Kidney epithelial cell (primary cell): ENCODE measurements at regions not wholly inside any gene's neighbourhood (a gene's known extent, or its start where the extent isn't known, plus 50 kb on each side); places are given as distances from the start of the nearest gene placed in this dataset.
"Not testable (repeated sequence)": the region's sequence is repeated elsewhere in the genome, so short reads cannot be mapped to it uniquely, and the experiment has no call there.

ENCODE experiments used
- DNase-seq: peaks from one replicate; pipeline ENCODE4 v3.0.0-alpha.2; 2010; ENCODE audit warnings: low read depth
- H3K27me3 ChIP-seq: 2 replicates; pipeline ENCODE4 v1.6.0; 2011; ENCODE audit warnings: low read length; ENCODE audit not compliant: control insufficient read depth, insufficient read depth
- H3K36me3 ChIP-seq: 2 replicates; pipeline ENCODE4 v1.5.1; 2011; ENCODE audit warnings: low read length; ENCODE audit not compliant: control insufficient read depth, insufficient read depth
- H3K4me3 ChIP-seq: 2 replicates; pipeline ENCODE4 v1.5.1; 2011; ENCODE audit warnings: low read depth, mild to moderate bottlenecking, control low read depth, low read length
- CTCF ChIP-seq: IDR thresholded peaks from 2 replicates; pipeline ENCODE4 v1.5.1; 2011; ENCODE audit warnings: mild to moderate bottlenecking, moderate library complexity, low read length, control low read depth, inconsistent platforms; ENCODE audit not compliant: insufficient read depth, poor library complexity, severe bottlenecking

GRCh38 chr6:106857771-106858652 is 116.5 kb downstream of the CD24 start:
- Histone ChIP-seq H3K27me3 (no peaks in the 10 kb centered on the region), H3K36me3 (no peaks in the 10 kb centered on the region), H3K4me3 (no peak overlapping the region)
- no peak for DNase-seq
- TF ChIP-seq CTCF: no peak

- not testable (repeated sequence) for H3K36me3 ChIP-seq, H3K4me3 ChIP-seq, DNase-seq, H3K27me3 ChIP-seq
Observed at GRCh38 chr6:106857310-106857709, 117.2 kb downstream of the CD24 start.

GRCh38 chr6:106856227-106856874 is 118.2 kb downstream of the CD24 start:
- no peaks in the 10 kb centered on the region for H3K27me3 ChIP-seq
- TF ChIP-seq CTCF: no peak
- H3K36me3 ChIP-seq: no peaks in the 10 kb centered on the region
- H3K4me3 ChIP-seq: no peak overlapping the region
- DNase-seq: no peak

GRCh38 chr6:106855117-106855516 is 119.4 kb downstream of the CD24 start:
- H3K36me3 ChIP-seq: no peaks in the 10 kb centered on the region
- no peak for DNase-seq
- TF ChIP-seq CTCF: no peak
- H3K27me3 ChIP-seq: no peaks in the 10 kb centered on the region
- H3K4me3 ChIP-seq: no peak overlapping the region

- H3K36me3 ChIP-seq: no peaks in the 10 kb centered on the region
- no peak for DNase-seq
- no peak for TF ChIP-seq CTCF
- no peak overlapping the region for H3K4me3 ChIP-seq
- no peaks in the 10 kb centered on the region for H3K27me3 ChIP-seq
Observed at GRCh38 chr6:106849676-106850332, 124.7 kb downstream of the CD24 start.

GRCh38 chr6:106849120-106849519 is 125.4 kb downstream of the CD24 start:
- Histone ChIP-seq H3K36me3 (no peaks in the 10 kb centered on the region), H3K27me3 (no peaks in the 10 kb centered on the region), H3K4me3 (no peak overlapping the region)
- DNase-seq: no peak
- TF ChIP-seq CTCF: no peak
